OCI-LY3 (cell line): ENCODE measurements at regions not wholly inside any gene's neighbourhood (a gene's known extent, or its start where the extent isn't known, plus 50 kb on each side); places are given as distances from the start of the nearest gene placed in this dataset.

Experiments used
- EZH2phosphoT487 ChIP-seq: fragments of 200-600 bp; shearing (Covaris generic); IDR thresholded peaks from 2 replicates; pipeline ENCODE4 v1.6.1; 2018; ENCODE audit warnings: antibody characterized with exemption, mixed run types, low read depth
- TF ChIP-seq, protein P1 (sequence below): fragments of 200-600, 300-600 bp; sonication (generic); IDR thresholded peaks from 2 replicates; pipeline ENCODE4 v1.5.1; 2014; ENCODE audit warnings: antibody characterized with exemption, low read length, low read depth

DNA sequence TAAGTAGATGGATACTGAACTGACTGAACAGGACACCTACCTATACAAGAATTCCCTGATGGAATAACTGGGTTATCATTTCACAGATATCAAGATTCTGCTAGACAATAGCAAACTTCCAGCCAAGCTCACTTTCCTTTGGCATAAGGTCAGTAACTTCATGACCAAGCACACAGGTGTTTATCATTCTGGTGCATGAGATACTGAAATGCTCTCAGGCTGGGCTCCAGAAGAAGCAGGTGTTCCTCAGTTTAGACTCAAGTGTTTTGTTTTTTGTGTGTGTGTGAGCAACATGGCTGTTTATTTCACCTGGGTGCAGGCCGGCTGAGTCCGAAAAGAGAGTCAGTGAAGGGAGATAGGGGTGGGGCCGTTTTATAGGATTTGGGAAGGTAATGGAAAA, 201.5 kb upstream of the SPOCK3 start:
- TF ChIP-seq, protein P1, sequence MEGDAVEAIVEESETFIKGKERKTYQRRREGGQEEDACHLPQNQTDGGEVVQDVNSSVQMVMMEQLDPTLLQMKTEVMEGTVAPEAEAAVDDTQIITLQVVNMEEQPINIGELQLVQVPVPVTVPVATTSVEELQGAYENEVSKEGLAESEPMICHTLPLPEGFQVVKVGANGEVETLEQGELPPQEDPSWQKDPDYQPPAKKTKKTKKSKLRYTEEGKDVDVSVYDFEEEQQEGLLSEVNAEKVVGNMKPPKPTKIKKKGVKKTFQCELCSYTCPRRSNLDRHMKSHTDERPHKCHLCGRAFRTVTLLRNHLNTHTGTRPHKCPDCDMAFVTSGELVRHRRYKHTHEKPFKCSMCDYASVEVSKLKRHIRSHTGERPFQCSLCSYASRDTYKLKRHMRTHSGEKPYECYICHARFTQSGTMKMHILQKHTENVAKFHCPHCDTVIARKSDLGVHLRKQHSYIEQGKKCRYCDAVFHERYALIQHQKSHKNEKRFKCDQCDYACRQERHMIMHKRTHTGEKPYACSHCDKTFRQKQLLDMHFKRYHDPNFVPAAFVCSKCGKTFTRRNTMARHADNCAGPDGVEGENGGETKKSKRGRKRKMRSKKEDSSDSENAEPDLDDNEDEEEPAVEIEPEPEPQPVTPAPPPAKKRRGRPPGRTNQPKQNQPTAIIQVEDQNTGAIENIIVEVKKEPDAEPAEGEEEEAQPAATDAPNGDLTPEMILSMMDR = no peak
- no peak for TF ChIP-seq EZH2phosphoT487
